Left ventricle myocardium inferior (tissue), 1 donor: ENCODE measurements at regions not wholly inside any gene's neighbourhood (a gene's known extent, or its start where the extent isn't known, plus 50 kb on each side); places are given as distances from the start of the nearest gene placed in this dataset.
"Not testable (repeated sequence)": the region's sequence is repeated elsewhere in the genome, so short reads cannot be mapped to it uniquely, and the experiment has no call there.

ENCODE experiments used
- DNase-seq: peaks from one replicate; pipeline ENCODE4 v3.0.0-alpha.2; 2020
- H3K27ac ChIP-seq: fragments of 200-600 bp; replicated peaks from 2 replicates; pipeline ENCODE4 v1.8.0; 2021
- H3K27me3 ChIP-seq: fragments of 200-600 bp; 2 replicates; pipeline ENCODE4 v1.8.0; 2021; ENCODE audit warnings: low read depth
- H3K36me3 ChIP-seq: fragments of 200-600 bp; 2 replicates; pipeline ENCODE4 v1.8.0; 2021
- H3K4me1 ChIP-seq: fragments of 200-600 bp; 2 replicates; pipeline ENCODE4 v1.8.0; 2021
- H3K4me3 ChIP-seq: fragments of 200-600 bp; 2 replicates; pipeline ENCODE4 v1.8.0; 2021; ENCODE audit warnings: mild to moderate bottlenecking, moderate library complexity
- H3K9me3 ChIP-seq: fragments of 200-600 bp; replicated peaks from 2 replicates; pipeline ENCODE4 v1.8.0; 2021
- CTCF ChIP-seq: fragments of 200-600 bp; IDR thresholded peaks from 2 replicates; pipeline ENCODE4 v1.8.0; 2021; ENCODE audit warnings: antibody characterized with exemption, mild to moderate bottlenecking, borderline replicate concordance
- intact Hi-C: fragments of 100-400 bp; cut with micrococcal nuclease; formaldehyde crosslinking; loops from one replicate; pipeline ENCODE4 v1.11.0; 2022
- donor health status: DM: no; HTN: yes; CAD: no; lungs with severe emphysema.

- Histone ChIP-seq H3K27me3 (peaks cover 70% of the 10 kb centered on the region), H3K9me3 (no peaks in the 10 kb centered on the region), H3K4me1 (no peaks in the 10 kb centered on the region), H3K4me3 (no peak overlapping the region), H3K36me3 (no peaks in the 10 kb centered on the region), H3K27ac (no peak overlapping the region)
- DNase-seq: no peak
- intact Hi-C loops: no loop called here
- no peak for TF ChIP-seq CTCF
Measured at GRCh38 chr22:35160268-35160667, 94.3 kb downstream of the ISX start.

GRCh38 chr22:35165896-35166295 lies 91.4 kb upstream of the HMGXB4 start:
- intact Hi-C loops, H3K9me3 ChIP-seq, H3K27ac ChIP-seq, H3K36me3 ChIP-seq, DNase-seq, H3K4me3 ChIP-seq, H3K4me1 ChIP-seq: not testable (repeated sequence)
- H3K27me3 ChIP-seq: peaks cover 29% of the 10 kb centered on the region

- Histone ChIP-seq H3K36me3 (no peaks in the 10 kb centered on the region), H3K4me1 (no peaks in the 10 kb centered on the region), H3K27me3 (peaks cover 56% of the 10 kb centered on the region), H3K27ac (no peak overlapping the region), H3K9me3 (peaks cover 3% of the 10 kb centered on the region), H3K4me3 (no peak overlapping the region)
- intact Hi-C loops: no loop called here
- no peak for DNase-seq
- TF ChIP-seq CTCF: no peak
Measured at GRCh38 chr22:35170716-35171697, 86.3 kb upstream of the HMGXB4 start.

GRCh38 chr22:35172442-35172841 lies 84.9 kb upstream of the HMGXB4 start:
- DNase-seq: no peak
- intact Hi-C loops: no loop called here
- H3K27ac ChIP-seq: no peak overlapping the region
- H3K4me1 ChIP-seq: no peaks in the 10 kb centered on the region
- no peak for TF ChIP-seq CTCF
- peaks cover 66% of the 10 kb centered on the region for H3K27me3 ChIP-seq
- peaks cover 3% of the 10 kb centered on the region for H3K9me3 ChIP-seq
- H3K36me3 ChIP-seq: no peaks in the 10 kb centered on the region
- no peak overlapping the region for H3K4me3 ChIP-seq

- H3K4me1 ChIP-seq: no peaks in the 10 kb centered on the region
- H3K9me3 ChIP-seq: peaks cover 3% of the 10 kb centered on the region
- intact Hi-C loops: no loop called here
- peaks cover 78% of the 10 kb centered on the region for H3K27me3 ChIP-seq
- DNase-seq: no peak
- no peak overlapping the region for H3K27ac ChIP-seq
- TF ChIP-seq CTCF: no peak
- no peak overlapping the region for H3K4me3 ChIP-seq
- H3K36me3 ChIP-seq: no peaks in the 10 kb centered on the region
Measured at GRCh38 chr22:35173655-35174054, 83.6 kb upstream of the HMGXB4 start.

GRCh38 chr22:35174401-35175038 lies 82.8 kb upstream of the HMGXB4 start:
- no peaks in the 10 kb centered on the region for H3K4me1 ChIP-seq
- intact Hi-C loops: no loop called here
- no peaks in the 10 kb centered on the region for H3K36me3 ChIP-seq
- DNase-seq: no peak
- peaks cover 78% of the 10 kb centered on the region for H3K27me3 ChIP-seq
- peaks cover 3% of the 10 kb centered on the region for H3K9me3 ChIP-seq
- TF ChIP-seq CTCF: no peak
- no peak overlapping the region for H3K4me3 ChIP-seq
- no peak overlapping the region for H3K27ac ChIP-seq
